ELF-1 (cell line): ENCODE measurements at regions not wholly inside any gene's neighbourhood (a gene's known extent, or its start where the extent isn't known, plus 50 kb on each side); places are given as distances from the start of the nearest gene placed in this dataset.
"Not testable (repeated sequence)": the region's sequence is repeated elsewhere in the genome, so short reads cannot be mapped to it uniquely, and the experiment has no call there.

ENCODE experiments used
- DNase-seq: peaks from one replicate; pipeline ENCODE4 v3.0.0-alpha.2; 2016; ENCODE audit warnings: low read depth, low spot score

DNA sequence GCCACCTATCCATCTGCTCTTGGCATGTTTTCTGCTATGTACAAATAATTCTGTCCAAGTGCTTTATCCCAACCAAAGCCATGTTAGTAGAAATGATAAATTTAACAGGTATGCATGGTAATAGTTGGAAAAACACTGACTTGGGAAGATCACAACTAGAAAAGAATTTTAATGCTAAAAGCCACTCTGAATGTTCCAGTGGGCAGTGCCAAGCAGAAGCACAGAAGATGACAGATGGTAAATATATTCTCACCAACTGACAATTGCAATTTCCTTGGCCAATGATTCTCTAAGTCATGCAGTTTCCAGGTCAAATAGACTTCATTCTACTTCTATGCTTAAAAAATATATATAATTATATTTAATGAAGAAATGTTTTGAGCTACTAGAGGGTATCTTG, 83.6 kb upstream of the SEMA3C start:
- no peak for DNase-seq

DNA sequence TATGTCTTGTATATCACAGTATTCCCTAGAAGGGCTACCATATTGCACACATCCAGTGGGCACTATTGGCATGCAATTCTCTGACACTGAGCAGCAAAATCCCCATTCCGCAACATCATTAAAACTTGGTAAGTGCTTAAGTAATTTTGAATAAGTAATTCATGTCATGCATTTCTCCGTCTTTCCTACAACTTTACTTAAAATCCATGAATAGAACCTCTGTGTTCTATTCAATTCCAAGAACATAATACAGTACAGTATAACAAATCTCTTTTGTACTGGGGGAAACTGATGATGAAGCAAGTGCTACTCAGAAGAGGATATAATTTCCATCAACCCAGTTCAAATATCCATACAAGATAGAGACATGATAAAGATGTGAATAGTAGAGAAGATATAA, 80.9 kb upstream of the SEMA3C start:
- no peak for DNase-seq

DNA sequence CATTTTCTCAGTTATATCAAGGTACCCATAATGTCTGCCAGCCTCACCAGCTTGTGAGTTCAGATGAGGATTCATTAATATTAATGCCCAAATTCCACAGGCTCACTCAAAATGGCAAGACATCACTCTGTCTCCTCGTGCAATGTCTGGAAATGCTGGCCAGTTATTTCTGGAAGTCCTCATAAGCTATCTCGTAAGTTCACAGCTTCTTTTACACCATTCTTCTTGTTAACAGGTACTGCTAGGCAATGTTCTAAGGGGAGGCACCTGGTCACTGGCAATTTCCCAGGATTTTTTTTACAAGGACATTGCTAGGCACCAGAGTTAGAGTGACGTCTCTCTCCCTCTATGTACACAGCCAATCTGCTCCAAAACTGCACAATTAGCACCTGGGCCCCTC, 80.2 kb upstream of the SEMA3C start:
- DNase-seq: no peak

GRCh38 chr7:80997841-80998240, 79.0 kb upstream of the SEMA3C start:
- DNase-seq: no peak

- DNase-seq: not testable (repeated sequence)
Observed at GRCh38 chr7:80996236-80996635, 77.4 kb upstream of the SEMA3C start.

DNA sequence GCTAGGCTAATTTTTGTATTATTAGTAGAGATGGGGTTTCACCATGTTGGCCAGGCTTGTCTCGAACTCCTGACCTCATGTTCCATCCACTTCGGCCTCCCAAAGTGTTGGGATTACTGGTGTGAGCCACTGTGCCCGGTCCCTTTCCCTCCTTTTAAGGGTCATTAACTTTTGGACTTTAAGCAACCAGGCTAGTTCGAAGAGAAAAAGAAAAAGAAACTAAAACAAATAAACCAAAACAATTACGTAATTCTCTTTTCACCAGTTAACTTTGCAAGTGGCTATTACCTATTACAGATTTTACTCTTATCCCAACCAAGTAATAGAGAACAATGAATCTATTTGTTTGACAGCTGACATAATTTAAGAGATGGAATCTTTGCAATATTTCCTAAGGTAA, 72.8 kb upstream of the SEMA3C start:
- no peak for DNase-seq

DNA sequence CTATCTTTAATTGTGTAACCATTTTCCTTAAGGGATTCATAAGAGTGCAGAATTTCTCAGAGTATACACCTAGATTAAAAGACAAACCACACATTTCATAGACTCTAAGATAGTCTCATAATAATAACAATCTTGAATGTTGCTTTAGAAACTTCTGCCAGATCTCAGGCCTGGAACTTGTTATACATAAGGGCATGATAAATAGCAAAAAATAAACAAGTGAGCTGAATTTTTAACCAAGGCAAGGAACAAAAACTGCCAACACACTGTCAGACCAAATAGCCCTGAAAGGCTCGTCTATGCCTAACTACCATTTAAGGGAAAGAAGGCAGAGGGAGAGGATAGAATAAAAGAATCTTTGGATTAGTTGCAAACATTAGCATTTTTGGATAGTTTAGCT, 65.8 kb upstream of the SEMA3C start:
- no peak for DNase-seq

DNA sequence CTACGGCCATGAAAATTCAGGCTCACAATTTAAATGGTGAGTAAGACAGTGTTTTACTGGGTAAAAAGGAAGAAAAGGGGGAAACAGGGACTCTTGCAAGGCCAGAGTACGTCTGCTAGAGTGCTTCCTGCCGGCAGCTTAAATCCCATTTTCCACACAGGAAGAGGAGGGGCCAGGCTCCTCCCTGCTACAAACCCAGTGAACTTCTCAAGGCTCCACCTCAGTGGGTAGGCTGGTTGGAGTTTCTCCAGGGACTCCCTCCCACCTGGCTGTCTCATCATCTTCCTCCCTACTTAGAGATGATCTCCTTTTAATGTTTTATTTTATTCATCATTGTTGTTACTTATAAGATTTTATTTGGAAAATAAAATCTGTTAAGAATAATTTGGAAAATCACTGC, 62.6 kb upstream of the SEMA3C start:
- no peak for DNase-seq

DNA sequence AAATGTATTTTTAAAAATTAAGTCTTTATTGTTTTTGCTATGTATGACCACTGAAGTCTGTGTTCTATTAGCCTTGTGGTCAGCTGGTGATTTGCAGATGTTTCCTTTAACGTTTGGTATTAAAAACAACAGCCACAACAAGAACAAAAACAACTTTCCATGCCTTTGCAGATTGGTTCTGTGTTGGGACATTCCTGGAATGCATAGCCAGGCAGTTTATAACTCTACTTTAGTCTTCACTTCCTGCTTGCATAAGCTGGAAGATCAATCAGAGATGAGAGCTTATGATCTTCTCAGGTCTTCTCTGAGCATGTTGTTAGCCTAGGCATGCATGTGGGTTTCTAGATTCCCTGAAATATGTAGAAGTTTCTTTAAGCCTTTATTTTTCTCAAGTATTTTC, 58.9 kb upstream of the SEMA3C start:
- no peak for DNase-seq

DNA sequence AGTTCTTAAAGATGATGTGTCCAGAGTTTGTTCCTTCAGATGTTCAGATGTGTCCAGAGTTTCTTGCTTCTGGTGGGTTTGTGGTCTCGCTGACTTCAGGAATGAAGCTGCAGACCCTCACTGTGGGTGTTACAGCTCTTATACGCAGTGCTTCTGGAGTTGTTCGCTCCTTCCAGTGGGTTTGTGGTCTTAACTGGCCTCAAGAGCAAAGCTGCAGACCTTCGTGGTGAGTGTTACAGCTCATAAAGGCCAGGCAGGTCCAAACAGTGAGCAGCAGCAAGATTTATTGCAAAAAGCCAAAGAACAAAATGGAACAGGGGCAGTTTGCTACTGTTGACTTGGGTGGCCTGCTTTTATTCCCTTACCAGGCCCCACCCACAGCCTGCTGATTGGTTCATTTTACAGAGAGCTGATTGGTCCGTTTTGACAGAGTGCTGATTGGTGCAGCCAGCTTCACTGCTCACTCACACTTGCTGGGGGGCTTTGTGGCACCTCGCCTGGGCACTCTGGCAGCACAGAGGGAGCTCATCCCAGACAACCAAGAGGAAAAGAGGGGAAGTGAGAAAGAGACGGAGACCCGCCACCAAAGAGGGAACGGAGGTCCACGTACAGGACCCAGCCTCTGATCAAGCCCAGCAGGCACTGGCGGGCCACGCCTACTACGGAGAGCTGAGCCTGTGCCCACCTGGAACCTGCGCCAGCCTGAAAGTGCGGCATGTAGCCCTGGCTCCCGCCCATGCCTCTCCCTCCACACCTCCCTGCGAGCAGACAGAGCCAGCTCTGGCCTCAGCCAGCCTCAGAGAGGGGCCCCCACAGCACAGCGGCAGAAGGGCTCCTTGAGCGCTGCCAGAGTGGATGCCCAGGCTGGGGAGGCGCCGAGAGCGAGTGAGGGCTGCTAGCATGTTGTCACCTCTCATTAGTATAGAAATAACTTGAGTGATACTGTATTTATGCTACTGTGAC, 55.8 kb upstream of the SEMA3C start:
- no peak for DNase-seq

- no peak for DNase-seq
Observed at GRCh38 chr7:80971225-80971624, 52.4 kb upstream of the SEMA3C start.
